ENCODE measurements at regions not wholly inside any gene's neighbourhood (a gene's known extent, or its start where the extent isn't known, plus 50 kb on each side); places are given as distances from the start of the nearest gene placed in this dataset.

DNA sequence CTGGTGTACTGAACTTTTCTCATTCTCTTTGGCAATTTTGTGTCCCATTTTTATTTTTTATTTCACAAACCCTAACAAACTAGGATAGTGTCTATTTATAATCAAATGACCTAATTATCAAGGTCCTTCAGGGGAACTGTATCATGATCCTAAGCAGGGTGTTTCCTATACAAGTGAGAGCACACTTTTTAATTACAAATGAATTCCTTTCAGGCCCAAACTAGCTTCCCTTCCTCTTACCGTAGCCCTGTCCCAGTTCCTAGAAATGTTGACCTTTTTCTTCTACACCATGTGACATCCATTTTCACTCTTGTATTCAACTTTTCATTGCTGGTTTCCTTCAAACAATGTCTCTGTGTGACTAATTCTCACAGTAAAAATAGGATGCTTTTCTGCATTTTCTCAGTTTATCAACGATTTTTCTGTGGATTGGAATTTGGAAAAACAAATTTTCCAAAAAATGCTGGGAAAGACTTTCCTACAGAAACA lies 411.4 kb downstream of the CCDC91 start:
- TF ChIP-seq, protein P1, sequence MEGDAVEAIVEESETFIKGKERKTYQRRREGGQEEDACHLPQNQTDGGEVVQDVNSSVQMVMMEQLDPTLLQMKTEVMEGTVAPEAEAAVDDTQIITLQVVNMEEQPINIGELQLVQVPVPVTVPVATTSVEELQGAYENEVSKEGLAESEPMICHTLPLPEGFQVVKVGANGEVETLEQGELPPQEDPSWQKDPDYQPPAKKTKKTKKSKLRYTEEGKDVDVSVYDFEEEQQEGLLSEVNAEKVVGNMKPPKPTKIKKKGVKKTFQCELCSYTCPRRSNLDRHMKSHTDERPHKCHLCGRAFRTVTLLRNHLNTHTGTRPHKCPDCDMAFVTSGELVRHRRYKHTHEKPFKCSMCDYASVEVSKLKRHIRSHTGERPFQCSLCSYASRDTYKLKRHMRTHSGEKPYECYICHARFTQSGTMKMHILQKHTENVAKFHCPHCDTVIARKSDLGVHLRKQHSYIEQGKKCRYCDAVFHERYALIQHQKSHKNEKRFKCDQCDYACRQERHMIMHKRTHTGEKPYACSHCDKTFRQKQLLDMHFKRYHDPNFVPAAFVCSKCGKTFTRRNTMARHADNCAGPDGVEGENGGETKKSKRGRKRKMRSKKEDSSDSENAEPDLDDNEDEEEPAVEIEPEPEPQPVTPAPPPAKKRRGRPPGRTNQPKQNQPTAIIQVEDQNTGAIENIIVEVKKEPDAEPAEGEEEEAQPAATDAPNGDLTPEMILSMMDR (IDR thresholded peaks at IDR 0.05; ENCODE audit: extremely low read depth, missing control alignments) = no peak
- DNase-seq (ENCODE audit: low spot score) = no peak

DNA sequence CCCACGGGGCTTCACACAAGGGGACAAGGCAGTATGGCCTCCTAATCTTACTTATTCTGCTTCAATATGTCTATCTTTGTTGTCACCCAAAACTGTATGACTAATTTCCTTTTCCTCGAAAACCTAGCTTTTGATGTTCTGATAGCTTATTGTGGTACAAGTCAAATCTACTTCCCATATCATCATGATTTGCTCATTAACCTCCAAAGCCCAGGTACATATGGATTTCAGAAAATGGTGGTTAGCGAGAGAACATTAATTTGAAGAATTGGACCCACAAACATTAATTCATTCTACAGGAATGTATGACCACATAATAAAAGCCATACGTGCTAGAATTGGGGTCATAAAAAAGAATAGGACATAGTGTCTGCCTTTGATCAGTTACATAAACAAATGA lies 412.5 kb downstream of the CCDC91 start:
- DNase-seq (ENCODE audit: low spot score) = no peak
- TF ChIP-seq, protein P1 (IDR thresholded peaks at IDR 0.05; ENCODE audit: extremely low read depth, missing control alignments) = no peak

DNA sequence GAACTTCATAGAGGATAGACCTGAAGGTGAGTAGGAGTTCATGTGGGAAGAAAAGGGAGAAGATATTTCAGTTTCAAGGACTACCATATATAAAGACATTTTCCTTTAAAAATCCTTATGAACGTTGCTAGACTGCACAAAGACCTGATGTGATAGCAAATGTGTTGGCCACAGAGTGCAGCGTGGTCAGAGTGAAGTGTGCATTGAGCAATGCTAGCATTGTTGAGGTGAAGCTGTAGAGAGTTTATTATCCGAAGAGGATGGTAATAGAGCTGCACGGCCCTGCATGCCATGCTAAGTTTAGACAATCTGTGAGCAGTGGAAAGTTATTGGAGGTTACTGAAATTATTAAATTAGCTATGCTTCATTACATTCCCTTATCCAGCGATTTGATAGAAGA lies 413.0 kb downstream of the CCDC91 start:
- TF ChIP-seq, protein P1 (IDR thresholded peaks at IDR 0.05; ENCODE audit: extremely low read depth, missing control alignments) = no peak

DNA sequence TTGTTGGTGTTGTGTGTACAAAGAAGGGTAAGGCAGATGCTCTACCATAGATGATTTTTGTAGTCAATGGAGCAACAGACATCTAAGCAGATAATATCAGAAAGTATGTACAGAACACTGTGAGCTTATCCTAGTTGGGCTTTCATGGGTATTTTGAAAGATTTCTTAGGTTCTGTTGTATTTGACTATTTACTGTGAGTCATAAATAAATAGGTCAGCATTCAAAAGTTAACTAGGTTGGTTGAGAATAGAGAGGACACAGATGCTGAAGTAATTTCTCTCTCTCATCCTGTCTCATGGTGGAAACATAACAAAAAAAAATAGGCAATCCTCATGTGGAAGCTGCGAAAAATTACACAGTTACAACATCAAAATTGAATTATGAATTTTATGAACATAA lies 413.5 kb downstream of the CCDC91 start:
- no peak for DNase-seq (ENCODE audit: low spot score)
- TF ChIP-seq, protein P1 (IDR thresholded peaks at IDR 0.05; ENCODE audit: extremely low read depth, missing control alignments) = no peak

More for the DNA sequence above, 413.0 kb downstream of the CCDC91 start:
- DNase-seq (ENCODE audit: low spot score) = no peak

DNA sequence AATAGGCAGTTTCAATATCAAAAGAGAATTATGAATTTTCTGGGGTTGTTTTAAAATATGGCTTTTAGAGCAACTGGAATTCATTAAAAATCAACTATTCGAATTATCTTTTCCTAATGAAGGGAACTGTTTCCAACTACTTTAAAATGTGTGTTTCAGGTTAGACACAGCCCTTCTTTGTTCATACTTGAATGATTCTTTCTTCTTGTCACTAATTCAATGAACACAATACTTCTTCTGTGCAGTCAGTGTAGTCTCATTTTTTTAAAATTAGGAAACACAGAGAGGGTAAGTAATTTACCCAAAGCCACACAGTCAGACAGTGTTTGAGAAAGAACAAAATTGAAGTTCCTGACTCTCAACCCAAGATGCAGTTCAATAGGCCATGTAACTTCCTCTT lies 414.0 kb downstream of the CCDC91 start:
- DNase-seq (ENCODE audit: low spot score) = no peak
- TF ChIP-seq, protein P1 (IDR thresholded peaks at IDR 0.05; ENCODE audit: extremely low read depth, missing control alignments) = no peak

DNA sequence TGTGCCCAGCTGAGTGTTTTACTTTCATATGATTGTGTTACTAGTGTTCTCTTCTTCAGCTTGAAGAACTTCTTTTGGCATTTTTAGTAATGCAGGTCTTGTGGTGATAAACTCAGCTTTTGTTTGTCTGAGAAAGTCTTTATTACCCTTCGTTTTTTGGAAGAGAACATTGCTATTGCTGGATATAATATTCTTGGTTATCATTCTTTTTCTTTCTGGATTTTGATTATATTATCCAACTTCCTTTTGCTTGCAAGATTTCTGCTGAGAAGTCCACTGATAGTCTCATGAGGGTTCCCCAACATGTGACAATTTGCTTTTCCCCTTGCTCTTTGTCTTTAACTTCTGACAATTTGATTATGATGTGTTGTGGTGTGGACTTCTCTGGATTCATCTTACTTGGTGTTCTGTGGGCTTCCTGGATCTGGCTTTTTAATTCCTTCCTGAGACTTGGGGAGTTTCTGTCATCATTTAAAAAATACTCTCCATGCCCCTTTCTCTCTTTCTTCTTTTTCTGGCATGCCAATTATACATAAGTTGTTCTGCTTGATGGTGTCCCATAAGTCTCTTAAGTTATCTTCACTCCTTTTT lies 416.8 kb downstream of the CCDC91 start:
- no peak for DNase-seq (ENCODE audit: low spot score)
- TF ChIP-seq, protein P1 (IDR thresholded peaks at IDR 0.05; ENCODE audit: extremely low read depth, missing control alignments) = no peak

DNA sequence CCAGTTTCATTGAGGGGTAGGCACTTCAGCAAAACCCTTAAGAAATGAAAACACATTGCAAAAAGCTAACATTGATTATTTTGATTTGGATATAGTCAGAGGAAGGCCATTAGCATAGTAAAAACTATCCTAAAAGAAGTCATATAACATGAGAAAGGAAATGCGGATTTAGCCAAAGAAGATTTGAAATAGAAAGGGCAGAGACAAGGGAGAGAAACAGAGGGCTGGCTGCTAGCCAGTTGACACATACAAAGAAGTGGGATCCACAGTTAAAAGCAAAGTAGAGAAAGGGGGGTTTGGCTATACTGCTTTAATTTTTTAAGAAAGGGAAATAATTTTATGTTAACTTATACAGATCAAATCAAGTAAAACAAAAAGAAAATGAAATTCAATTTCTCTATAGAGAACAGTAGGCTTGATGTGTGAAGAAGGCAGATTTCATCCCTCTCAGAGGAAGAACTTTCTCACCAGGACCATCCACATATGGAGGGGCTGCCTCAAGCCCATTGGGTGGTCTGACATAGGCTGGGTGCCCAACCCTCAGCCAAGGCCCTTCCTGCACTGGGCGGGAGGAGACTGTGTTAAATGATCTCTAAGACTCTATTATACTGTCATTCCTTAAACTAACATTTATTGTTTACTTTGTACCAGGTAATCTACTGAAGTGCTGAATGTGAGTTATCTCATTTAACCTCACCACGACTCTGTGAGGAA lies 420.3 kb downstream of the CCDC91 start:
- TF ChIP-seq, protein P1 (IDR thresholded peaks at IDR 0.05; ENCODE audit: extremely low read depth, missing control alignments) = no peak
- no peak for DNase-seq (ENCODE audit: low spot score)
